ENCODE measurements at regions not wholly inside any gene's neighbourhood (a gene's known extent, or its start where the extent isn't known, plus 50 kb on each side); places are given as distances from the start of the nearest gene placed in this dataset.

DNA sequence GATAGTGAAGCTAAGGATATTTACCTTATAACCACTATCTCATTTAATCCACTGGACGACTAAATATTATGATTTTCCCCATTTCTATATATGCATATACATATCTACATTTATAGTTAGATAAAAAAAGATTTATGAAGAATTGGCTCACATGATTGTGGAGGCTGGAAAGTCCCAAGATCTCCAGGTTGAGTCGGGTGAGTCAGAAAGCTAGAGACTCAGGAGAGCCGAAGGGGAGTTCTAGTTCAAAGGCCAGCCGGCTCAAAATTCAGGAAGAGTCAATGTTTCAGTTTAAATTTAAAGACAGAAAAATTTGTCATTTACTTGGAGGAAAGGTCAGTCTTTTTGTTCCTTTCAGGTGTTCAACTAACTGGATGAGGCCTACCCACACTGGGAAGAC, 158.2 kb upstream of the CPEB2 start:
- 45% methylated on average over 4 of the region's 4 CpGs for WGBS
- H3K36me3 ChIP-seq = no peaks in the 10 kb centered on the region
- H3K27me3 ChIP-seq = no peaks in the 10 kb centered on the region
- peaks cover 3% of the 10 kb centered on the region for H3K4me1 ChIP-seq
- H3K9me3 ChIP-seq = peaks cover 4% of the 10 kb centered on the region
- no peak for DNase-seq (ENCODE audit: low spot score in 2 of 2)
- H3K27ac ChIP-seq = no peak overlapping the region
- TF ChIP-seq EP300 (IDR thresholded peaks at IDR 0.05) (no peak), POLR2A (IDR thresholded peaks at IDR 0.05) (no peak), POLR2AphosphoS5 (IDR thresholded peaks at IDR 0.05) (no peak)
- TF ChIP-seq, protein P1, sequence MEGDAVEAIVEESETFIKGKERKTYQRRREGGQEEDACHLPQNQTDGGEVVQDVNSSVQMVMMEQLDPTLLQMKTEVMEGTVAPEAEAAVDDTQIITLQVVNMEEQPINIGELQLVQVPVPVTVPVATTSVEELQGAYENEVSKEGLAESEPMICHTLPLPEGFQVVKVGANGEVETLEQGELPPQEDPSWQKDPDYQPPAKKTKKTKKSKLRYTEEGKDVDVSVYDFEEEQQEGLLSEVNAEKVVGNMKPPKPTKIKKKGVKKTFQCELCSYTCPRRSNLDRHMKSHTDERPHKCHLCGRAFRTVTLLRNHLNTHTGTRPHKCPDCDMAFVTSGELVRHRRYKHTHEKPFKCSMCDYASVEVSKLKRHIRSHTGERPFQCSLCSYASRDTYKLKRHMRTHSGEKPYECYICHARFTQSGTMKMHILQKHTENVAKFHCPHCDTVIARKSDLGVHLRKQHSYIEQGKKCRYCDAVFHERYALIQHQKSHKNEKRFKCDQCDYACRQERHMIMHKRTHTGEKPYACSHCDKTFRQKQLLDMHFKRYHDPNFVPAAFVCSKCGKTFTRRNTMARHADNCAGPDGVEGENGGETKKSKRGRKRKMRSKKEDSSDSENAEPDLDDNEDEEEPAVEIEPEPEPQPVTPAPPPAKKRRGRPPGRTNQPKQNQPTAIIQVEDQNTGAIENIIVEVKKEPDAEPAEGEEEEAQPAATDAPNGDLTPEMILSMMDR (IDR thresholded peaks at IDR 0.05) = no peak
- H3K4me3 ChIP-seq = no peak overlapping the region

DNA sequence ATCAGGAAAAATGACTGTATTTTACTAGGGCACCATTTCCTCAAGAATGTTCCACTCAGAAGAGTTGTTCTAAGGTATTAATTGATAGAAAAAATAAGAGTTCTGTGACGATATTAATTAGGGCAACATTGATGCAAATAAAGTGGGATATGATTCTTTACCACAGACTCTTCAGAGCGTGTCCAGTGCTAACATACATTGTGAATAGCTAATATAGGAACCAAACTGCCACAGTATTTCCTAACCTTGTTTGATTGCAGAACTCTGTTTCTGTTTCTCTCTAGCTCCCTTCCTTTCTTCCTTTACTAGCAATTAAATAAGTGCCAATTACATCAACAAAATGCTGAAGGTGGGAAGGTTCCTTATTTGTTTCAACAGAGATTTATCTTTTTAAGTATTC, 154.1 kb upstream of the CPEB2 start:
- TF ChIP-seq POLR2A (IDR thresholded peaks at IDR 0.05) (no peak), EP300 (IDR thresholded peaks at IDR 0.05) (no peak), POLR2AphosphoS5 (IDR thresholded peaks at IDR 0.05) (no peak)
- TF ChIP-seq, protein P1 (IDR thresholded peaks at IDR 0.05) = no peak
- Histone ChIP-seq H3K36me3 (no peaks in the 10 kb centered on the region), H3K9me3 (no peaks in the 10 kb centered on the region), H3K4me1 (no peaks in the 10 kb centered on the region), H3K4me3 (no peak overlapping the region), H3K27ac (no peak overlapping the region), H3K27me3 (no peaks in the 10 kb centered on the region)
- WGBS = 76% methylated on average over 2 of the region's 2 CpGs
- no peak for DNase-seq (ENCODE audit: low spot score in 2 of 2)

DNA sequence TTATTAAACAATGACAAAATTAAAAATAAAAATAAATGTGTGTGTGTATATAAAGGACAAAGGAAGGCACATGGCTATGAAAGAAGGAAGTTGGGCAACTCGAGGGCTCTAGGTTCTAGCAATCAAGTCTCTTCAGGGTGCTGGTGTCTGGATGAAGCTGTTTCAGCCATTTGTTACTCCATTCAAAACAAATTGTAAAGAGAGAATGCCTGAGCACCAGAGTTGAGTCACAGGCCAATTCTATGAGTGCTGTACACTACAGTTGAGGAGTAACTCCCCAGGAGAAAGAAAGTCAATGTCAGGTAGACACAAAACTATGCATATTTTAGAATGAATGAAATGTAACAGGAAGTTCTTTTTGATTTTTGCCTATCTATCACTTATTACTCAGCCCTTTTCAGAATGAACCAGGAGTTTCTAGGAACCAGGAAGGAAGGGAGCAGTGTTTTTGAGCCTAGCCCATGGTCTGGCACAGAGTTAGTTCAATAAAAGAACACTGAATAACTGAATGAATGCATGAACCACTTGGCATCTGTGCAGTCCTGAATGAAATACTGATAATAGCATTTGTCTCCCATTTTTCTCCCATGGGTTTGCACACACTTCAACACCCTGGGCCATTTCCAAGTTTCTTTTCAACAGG, 151.7 kb upstream of the CPEB2 start:
- no peak for DNase-seq (ENCODE audit: low spot score in 2 of 2)
- Histone ChIP-seq H3K9me3 (no peaks in the 10 kb centered on the region), H3K4me1 (peaks cover 1% of the 10 kb centered on the region), H3K27me3 (no peaks in the 10 kb centered on the region), H3K36me3 (no peaks in the 10 kb centered on the region), H3K27ac (no peak overlapping the region), H3K4me3 (no peak overlapping the region)
- 69% methylated on average over 1 of the region's 1 CpG for WGBS
- no peak for TF ChIP-seq POLR2AphosphoS5 (IDR thresholded peaks at IDR 0.05)
- TF ChIP-seq, protein P1 (IDR thresholded peaks at IDR 0.05) = no peak
- no peak for TF ChIP-seq POLR2A (IDR thresholded peaks at IDR 0.05)
- no peak for TF ChIP-seq EP300 (IDR thresholded peaks at IDR 0.05)

DNA sequence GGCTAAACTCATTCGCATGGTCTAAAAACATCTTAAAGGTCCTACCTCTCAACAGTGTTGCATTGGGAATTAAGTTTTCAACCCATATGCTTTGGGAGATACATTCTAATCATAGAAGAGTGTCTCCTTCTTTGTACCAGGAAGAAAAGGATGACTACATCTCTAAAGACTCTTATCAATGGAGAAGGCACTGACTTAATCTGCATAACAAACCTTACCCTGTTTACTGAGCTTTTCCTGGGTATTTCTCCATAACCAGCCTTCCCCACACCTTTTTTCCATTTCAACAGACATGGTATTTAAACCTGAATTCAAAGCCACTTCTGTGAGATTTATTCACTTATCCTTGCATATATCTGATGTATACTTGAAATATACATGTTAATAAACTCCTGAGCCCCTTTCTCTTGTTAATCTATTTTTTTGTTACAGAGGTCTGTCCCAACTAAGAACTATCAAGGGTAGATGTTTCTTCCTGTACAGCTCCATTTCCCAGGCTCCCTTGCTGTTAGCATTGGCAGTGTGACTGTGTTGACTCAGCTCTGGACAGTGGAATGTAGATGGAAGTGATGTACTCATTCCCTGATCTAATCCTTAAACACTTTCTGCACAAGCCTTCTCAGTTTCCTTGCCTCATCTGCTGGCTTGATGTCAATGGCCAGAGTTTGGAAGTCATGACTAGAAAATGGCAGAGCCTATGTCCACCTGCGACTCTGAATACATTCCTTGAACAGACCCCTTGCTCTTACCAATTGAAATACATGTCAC, 148.9 kb upstream of the CPEB2 start:
- 90% methylated on average over 2 of the region's 2 CpGs for WGBS
- no peak for TF ChIP-seq POLR2A (IDR thresholded peaks at IDR 0.05)
- TF ChIP-seq POLR2AphosphoS5 (IDR thresholded peaks at IDR 0.05) = no peak
- no peak for TF ChIP-seq EP300 (IDR thresholded peaks at IDR 0.05)
- TF ChIP-seq, protein P1 (IDR thresholded peaks at IDR 0.05) = no peak
- H3K27me3 ChIP-seq = no peaks in the 10 kb centered on the region
- DNase-seq (ENCODE audit: low spot score in 2 of 2) = no peak
- no peak overlapping the region for H3K4me3 ChIP-seq
- no peaks in the 10 kb centered on the region for H3K9me3 ChIP-seq
- H3K4me1 ChIP-seq = peaks cover 21% of the 10 kb centered on the region
- no peak overlapping the region for H3K27ac ChIP-seq
- no peaks in the 10 kb centered on the region for H3K36me3 ChIP-seq

DNA sequence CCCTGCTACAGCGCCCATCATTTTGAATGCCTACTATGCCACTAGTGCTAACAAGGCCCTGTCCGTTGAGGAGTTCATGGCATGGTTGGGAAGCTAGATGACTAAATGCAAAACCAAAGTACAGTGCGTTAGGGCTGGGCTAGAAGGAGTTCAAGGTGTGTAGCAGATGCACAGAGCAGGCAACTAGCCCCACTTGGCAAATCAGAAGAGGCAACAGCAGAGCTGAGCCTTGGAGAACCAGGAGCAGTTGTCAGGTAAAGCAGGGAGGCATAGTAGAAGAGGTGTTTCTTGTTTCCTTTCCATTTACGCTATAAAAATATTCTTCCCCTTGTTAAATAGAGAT, 146.6 kb upstream of the CPEB2 start:
- Histone ChIP-seq H3K36me3 (no peaks in the 10 kb centered on the region), H3K4me3 (no peak overlapping the region), H3K27ac (peak overlapping the region; percentile 64), H3K4me1 (peaks cover 21% of the 10 kb centered on the region), H3K9me3 (no peaks in the 10 kb centered on the region), H3K27me3 (no peaks in the 10 kb centered on the region)
- TF ChIP-seq POLR2AphosphoS5 (IDR thresholded peaks at IDR 0.05) (no peak), POLR2A (IDR thresholded peaks at IDR 0.05) (no peak), EP300 (IDR thresholded peaks at IDR 0.05) (no peak)
- TF ChIP-seq, protein P1 (IDR thresholded peaks at IDR 0.05) = no peak
- DNase-seq (ENCODE audit: low spot score in 2 of 2) = no peak
- WGBS = 84% methylated on average over 4 of the region's 4 CpGs
